ENCODE measurements at regions not wholly inside any gene's neighbourhood (a gene's known extent, or its start where the extent isn't known, plus 50 kb on each side); places are given as distances from the start of the nearest gene placed in this dataset.

GRCh38 chr12:85697003-85697402 lies 139.2 kb downstream of the RASSF9 start (continued):
- TF ChIP-seq CBX8 (IDR thresholded peaks at IDR 0.05; ENCODE audit: borderline replicate concordance, low read depth, low read length) (no peak), CHD1 (IDR thresholded peaks at IDR 0.05; ENCODE audit: low read depth, low read length) (no peak), RBBP5 (IDR thresholded peaks at IDR 0.05; ENCODE audit: borderline replicate concordance, low read depth, low read length) (no peak), CHD7 (IDR thresholded peaks at IDR 0.05; ENCODE audit: insufficient replicate concordance, low read length) (no peak), PHF8 (conservative IDR thresholded peaks at IDR 0.05; ENCODE audit: low read depth, low read length) (no peak)
